HEK293 (cell line): ENCODE measurements at regions not wholly inside any gene's neighbourhood (a gene's known extent, or its start where the extent isn't known, plus 50 kb on each side); places are given as distances from the start of the nearest gene placed in this dataset.

Experiments
- FEZF1 ChIP-seq: fragments of 450-650 bp; formaldehyde crosslinking; IDR thresholded peaks from 2 replicates; pipeline ENCODE4 v1.5.1; 2016; ENCODE audit warnings: missing biosample characterization, missing genetic modification characterization
- GLI2 ChIP-seq: fragments of 450-650 bp; formaldehyde crosslinking; IDR thresholded peaks from 2 replicates; pipeline ENCODE4; 2017; ENCODE audit warnings: missing biosample characterization, missing genetic modification characterization, low read depth, borderline replicate concordance
- IKZF3 ChIP-seq: fragments of 450-650 bp; IDR thresholded peaks from 2 replicates; pipeline ENCODE4 v1.5.0; 2018; ENCODE audit warnings: missing biosample characterization, mild to moderate bottlenecking, missing genetic modification characterization, moderate library complexity
- KLF1 ChIP-seq: fragments of 450-650 bp; formaldehyde crosslinking; IDR thresholded peaks from 2 replicates; pipeline ENCODE4 v1.5.1; 2016; ENCODE audit warnings: missing biosample characterization, missing genetic modification characterization
- SP7 ChIP-seq: fragments of 450-650 bp; formaldehyde crosslinking; IDR thresholded peaks from 2 replicates; pipeline ENCODE4 v1.5.1; 2016; ENCODE audit warnings: missing biosample characterization, missing genetic modification characterization
- ZBTB17 ChIP-seq: fragments of 450-650 bp; formaldehyde crosslinking; IDR thresholded peaks from 2 replicates; pipeline ENCODE4 v1.5.1; 2016; ENCODE audit warnings: missing biosample characterization, missing genetic modification characterization
- ZBTB20 ChIP-seq: fragments of 450-650 bp; formaldehyde crosslinking; IDR thresholded peaks from 2 replicates; pipeline ENCODE4 v1.5.1; 2016; ENCODE audit warnings: missing biosample characterization, missing genetic modification characterization
- ZFP69B ChIP-seq: fragments of 450-650 bp; formaldehyde crosslinking; IDR thresholded peaks from 2 replicates; pipeline ENCODE4 v1.5.1; 2016; ENCODE audit warnings: missing biosample characterization, missing genetic modification characterization
- ZNF214 ChIP-seq: fragments of 450-650 bp; formaldehyde crosslinking; IDR thresholded peaks from 2 replicates; pipeline ENCODE4 v1.5.1; 2017; ENCODE audit warnings: missing biosample characterization, mild to moderate bottlenecking, missing genetic modification characterization, borderline replicate concordance
- ZNF23 ChIP-seq: fragments of 450-650 bp; formaldehyde crosslinking; IDR thresholded peaks from 2 replicates; pipeline ENCODE4 v1.5.1; 2016; ENCODE audit warnings: missing biosample characterization, missing genetic modification characterization, borderline replicate concordance
- ZNF311 ChIP-seq: fragments of 450-650 bp; formaldehyde crosslinking; IDR thresholded peaks from 2 replicates; pipeline ENCODE4 v1.5.1; 2017; ENCODE audit warnings: missing biosample characterization, missing genetic modification characterization, borderline replicate concordance
- ZNF416 ChIP-seq: fragments of 450-650 bp; formaldehyde crosslinking; IDR thresholded peaks from 2 replicates; pipeline ENCODE4 v1.5.1; 2016; ENCODE audit warnings: missing biosample characterization, missing genetic modification characterization
- ZNF423 ChIP-seq: fragments of 450-650 bp; formaldehyde crosslinking; IDR thresholded peaks from 2 replicates; pipeline ENCODE4 v1.5.1; 2016; ENCODE audit warnings: missing biosample characterization, missing genetic modification characterization
- ZNF473 ChIP-seq: fragments of 450-650 bp; formaldehyde crosslinking; IDR thresholded peaks from 2 replicates; pipeline ENCODE4 v1.5.1; 2017; ENCODE audit warnings: missing biosample characterization, missing genetic modification characterization
- ZNF600 ChIP-seq: fragments of 450-650 bp; formaldehyde crosslinking; IDR thresholded peaks from 2 replicates; pipeline ENCODE4 v1.5.1; 2016; ENCODE audit warnings: missing biosample characterization, missing genetic modification characterization
- ZNF658 ChIP-seq: fragments of 450-650 bp; formaldehyde crosslinking; IDR thresholded peaks from 2 replicates; pipeline ENCODE4; 2016; ENCODE audit warnings: missing biosample characterization, missing genetic modification characterization
- ZNF677 ChIP-seq: fragments of 450-650 bp; IDR thresholded peaks from 2 replicates; pipeline ENCODE4 v1.5.0; 2018; ENCODE audit warnings: missing biosample characterization, mild to moderate bottlenecking, missing genetic modification characterization, moderate library complexity
- ZNF791 ChIP-seq: fragments of 450-650 bp; formaldehyde crosslinking; IDR thresholded peaks from 2 replicates; pipeline ENCODE4 v1.5.1; 2016; ENCODE audit warnings: missing biosample characterization, missing genetic modification characterization
- ZNF843 ChIP-seq: fragments of 450-650 bp; formaldehyde crosslinking; IDR thresholded peaks from 2 replicates; pipeline ENCODE4 v1.5.1; 2016; ENCODE audit warnings: missing biosample characterization, missing genetic modification characterization
- ZXDB ChIP-seq: fragments of 450-650 bp; formaldehyde crosslinking; IDR thresholded peaks from 2 replicates; pipeline ENCODE4 v1.5.1; 2016; ENCODE audit warnings: missing biosample characterization, missing genetic modification characterization
- TF ChIP-seq, protein P1 (sequence below): fragments of 450-650 bp; IDR thresholded peaks from 2 replicates; pipeline ENCODE4 v1.5.1; 2018; ENCODE audit warnings: missing biosample characterization, missing genetic modification characterization
- TF ChIP-seq, protein P2 (sequence below): fragments of 450-650 bp; IDR thresholded peaks from 2 replicates; pipeline ENCODE4 v1.5.1; 2018; ENCODE audit warnings: missing biosample characterization, mild to moderate bottlenecking, missing genetic modification characterization
- TF ChIP-seq, protein P3 (sequence below): fragments of 450-650 bp; formaldehyde crosslinking; IDR thresholded peaks from 2 replicates; pipeline ENCODE4 v1.5.1; 2017; ENCODE audit warnings: missing biosample characterization, missing genetic modification characterization
- TF ChIP-seq, protein P4 (sequence below): IDR thresholded peaks from 2 replicates; pipeline ENCODE4 v1.6.1; 2011; ENCODE audit warnings: mild to moderate bottlenecking, low read depth, low read length, borderline replicate concordance
- TF ChIP-seq, protein P5 (sequence below): fragments of 450-650 bp; formaldehyde crosslinking; IDR thresholded peaks from 2 replicates; pipeline ENCODE4 v1.5.1; 2016; ENCODE audit warnings: missing biosample characterization, missing genetic modification characterization
- TF ChIP-seq, protein P6 (sequence below): fragments of 450-650 bp; formaldehyde crosslinking; IDR thresholded peaks from 2 replicates; pipeline ENCODE4 v1.5.1; 2016; ENCODE audit warnings: missing biosample characterization, missing genetic modification characterization, low read depth

DNA sequence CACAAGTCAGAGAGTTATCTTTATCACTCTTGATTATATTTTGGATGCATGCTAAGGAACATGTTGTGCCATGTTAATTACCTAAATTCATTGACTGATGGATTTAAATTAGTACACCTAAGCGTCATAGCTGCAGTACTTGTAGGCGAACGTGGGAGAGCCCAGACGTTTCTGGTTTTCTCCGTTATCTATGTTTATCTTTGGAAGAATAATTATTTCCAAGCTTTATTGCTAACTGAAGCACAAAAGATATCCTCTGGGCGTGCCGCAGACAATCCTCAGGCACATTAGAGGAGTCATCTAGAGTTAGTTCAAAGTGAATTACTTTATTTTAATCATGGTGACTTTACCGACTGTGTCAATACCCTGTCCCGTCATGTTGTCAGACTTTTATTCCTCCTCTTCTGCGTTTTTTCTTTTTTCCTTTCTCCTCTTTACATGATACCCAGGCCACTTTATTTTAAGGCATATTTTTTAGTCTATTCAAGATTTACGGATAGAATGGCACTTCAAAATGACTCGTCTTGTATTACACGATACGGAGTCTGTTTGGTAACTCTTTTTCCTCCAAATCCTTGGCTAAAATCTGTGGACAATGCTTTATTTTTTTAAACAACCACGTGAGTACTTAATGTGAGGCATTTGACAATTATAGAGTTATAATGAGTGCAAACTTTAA is 632.0 kb upstream of the TENM3 start (continued):
- TF ChIP-seq ZNF473 (tag by site-specific recombination) (no peak), FEZF1 (tag by site-specific recombination) (peak; percentile 45), ZNF423 (tag by site-specific recombination) (no peak), ZNF23 (no peak), ZNF658 (tag by site-specific recombination) (no peak), ZNF214 (tag by site-specific recombination) (no peak), ZNF311 (tag by site-specific recombination) (no peak), SP7 (peak; percentile 70), ZNF843 (peak; percentile 76), IKZF3 (tag by site-specific recombination) (no peak), GLI2 (0 out of 2 replicates have a peak, but pooled peaks have one; percentile 16), ZXDB (tag by site-specific recombination) (peak; percentile 29; the same call in 1 of the 2 replicates), ZNF791 (tag by site-specific recombination) (no peak), KLF1 (tag by site-specific recombination) (peak; percentile 24), ZFP69B (tag by site-specific recombination) (no peak), ZBTB20 (tag by site-specific recombination) (no peak), ZNF416 (no peak), ZBTB17 (tag by site-specific recombination) (peak; percentile 39; the same call in 1 of the 2 replicates), ZNF600 (peak; percentile 52; the same call in 1 of the 2 replicates), ZNF677 (tag by site-specific recombination) (no peak)
- TF ChIP-seq, protein P1, sequence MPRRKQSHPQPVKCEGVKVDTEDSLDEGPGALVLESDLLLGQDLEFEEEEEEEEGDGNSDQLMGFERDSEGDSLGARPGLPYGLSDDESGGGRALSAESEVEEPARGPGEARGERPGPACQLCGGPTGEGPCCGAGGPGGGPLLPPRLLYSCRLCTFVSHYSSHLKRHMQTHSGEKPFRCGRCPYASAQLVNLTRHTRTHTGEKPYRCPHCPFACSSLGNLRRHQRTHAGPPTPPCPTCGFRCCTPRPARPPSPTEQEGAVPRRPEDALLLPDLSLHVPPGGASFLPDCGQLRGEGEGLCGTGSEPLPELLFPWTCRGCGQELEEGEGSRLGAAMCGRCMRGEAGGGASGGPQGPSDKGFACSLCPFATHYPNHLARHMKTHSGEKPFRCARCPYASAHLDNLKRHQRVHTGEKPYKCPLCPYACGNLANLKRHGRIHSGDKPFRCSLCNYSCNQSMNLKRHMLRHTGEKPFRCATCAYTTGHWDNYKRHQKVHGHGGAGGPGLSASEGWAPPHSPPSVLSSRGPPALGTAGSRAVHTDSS = 0 out of 2 replicates have a peak, but pooled peaks have one; percentile 20
- TF ChIP-seq, protein P2, sequence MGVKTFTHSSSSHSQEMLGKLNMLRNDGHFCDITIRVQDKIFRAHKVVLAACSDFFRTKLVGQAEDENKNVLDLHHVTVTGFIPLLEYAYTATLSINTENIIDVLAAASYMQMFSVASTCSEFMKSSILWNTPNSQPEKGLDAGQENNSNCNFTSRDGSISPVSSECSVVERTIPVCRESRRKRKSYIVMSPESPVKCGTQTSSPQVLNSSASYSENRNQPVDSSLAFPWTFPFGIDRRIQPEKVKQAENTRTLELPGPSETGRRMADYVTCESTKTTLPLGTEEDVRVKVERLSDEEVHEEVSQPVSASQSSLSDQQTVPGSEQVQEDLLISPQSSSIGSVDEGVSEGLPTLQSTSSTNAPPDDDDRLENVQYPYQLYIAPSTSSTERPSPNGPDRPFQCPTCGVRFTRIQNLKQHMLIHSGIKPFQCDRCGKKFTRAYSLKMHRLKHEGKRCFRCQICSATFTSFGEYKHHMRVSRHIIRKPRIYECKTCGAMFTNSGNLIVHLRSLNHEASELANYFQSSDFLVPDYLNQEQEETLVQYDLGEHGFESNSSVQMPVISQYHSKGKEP (tag by site-specific recombination) = no peak
- TF ChIP-seq, protein P3, sequence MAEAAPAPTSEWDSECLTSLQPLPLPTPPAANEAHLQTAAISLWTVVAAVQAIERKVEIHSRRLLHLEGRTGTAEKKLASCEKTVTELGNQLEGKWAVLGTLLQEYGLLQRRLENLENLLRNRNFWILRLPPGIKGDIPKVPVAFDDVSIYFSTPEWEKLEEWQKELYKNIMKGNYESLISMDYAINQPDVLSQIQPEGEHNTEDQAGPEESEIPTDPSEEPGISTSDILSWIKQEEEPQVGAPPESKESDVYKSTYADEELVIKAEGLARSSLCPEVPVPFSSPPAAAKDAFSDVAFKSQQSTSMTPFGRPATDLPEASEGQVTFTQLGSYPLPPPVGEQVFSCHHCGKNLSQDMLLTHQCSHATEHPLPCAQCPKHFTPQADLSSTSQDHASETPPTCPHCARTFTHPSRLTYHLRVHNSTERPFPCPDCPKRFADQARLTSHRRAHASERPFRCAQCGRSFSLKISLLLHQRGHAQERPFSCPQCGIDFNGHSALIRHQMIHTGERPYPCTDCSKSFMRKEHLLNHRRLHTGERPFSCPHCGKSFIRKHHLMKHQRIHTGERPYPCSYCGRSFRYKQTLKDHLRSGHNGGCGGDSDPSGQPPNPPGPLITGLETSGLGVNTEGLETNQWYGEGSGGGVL (tag by site-specific recombination) = no peak
- TF ChIP-seq, protein P4, sequence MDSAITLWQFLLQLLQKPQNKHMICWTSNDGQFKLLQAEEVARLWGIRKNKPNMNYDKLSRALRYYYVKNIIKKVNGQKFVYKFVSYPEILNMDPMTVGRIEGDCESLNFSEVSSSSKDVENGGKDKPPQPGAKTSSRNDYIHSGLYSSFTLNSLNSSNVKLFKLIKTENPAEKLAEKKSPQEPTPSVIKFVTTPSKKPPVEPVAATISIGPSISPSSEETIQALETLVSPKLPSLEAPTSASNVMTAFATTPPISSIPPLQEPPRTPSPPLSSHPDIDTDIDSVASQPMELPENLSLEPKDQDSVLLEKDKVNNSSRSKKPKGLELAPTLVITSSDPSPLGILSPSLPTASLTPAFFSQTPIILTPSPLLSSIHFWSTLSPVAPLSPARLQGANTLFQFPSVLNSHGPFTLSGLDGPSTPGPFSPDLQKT = no peak
- TF ChIP-seq, protein P5, sequence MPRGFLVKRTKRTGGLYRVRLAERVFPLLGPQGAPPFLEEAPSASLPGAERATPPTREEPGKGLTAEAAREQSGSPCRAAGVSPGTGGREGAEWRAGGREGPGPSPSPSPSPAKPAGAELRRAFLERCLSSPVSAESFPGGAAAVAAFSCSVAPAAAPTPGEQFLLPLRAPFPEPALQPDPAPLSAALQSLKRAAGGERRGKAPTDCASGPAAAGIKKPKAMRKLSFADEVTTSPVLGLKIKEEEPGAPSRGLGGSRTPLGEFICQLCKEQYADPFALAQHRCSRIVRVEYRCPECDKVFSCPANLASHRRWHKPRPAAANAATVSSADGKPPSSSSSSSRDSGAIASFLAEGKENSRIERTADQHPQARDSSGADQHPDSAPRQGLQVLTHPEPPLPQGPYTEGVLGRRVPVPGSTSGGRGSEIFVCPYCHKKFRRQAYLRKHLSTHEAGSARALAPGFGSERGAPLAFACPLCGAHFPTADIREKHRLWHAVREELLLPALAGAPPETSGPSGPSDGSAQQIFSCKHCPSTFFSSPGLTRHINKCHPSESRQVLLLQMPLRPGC = peak; percentile 27; the same call in 1 of the 2 replicates
- TF ChIP-seq, protein P6, sequence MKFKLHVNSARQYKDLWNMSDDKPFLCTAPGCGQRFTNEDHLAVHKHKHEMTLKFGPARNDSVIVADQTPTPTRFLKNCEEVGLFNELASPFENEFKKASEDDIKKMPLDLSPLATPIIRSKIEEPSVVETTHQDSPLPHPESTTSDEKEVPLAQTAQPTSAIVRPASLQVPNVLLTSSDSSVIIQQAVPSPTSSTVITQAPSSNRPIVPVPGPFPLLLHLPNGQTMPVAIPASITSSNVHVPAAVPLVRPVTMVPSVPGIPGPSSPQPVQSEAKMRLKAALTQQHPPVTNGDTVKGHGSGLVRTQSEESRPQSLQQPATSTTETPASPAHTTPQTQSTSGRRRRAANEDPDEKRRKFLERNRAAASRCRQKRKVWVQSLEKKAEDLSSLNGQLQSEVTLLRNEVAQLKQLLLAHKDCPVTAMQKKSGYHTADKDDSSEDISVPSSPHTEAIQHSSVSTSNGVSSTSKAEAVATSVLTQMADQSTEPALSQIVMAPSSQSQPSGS (tag by site-specific recombination) = no peak
